WTC11 (cell line): ENCODE measurements at regions not wholly inside any gene's neighbourhood (a gene's known extent, or its start where the extent isn't known, plus 50 kb on each side); places are given as distances from the start of the nearest gene placed in this dataset.

Experiments used
- ATAC-seq: fragments of 200-7000 bp; cut with Tn5 transposase; 2 replicates; pipeline ENCODE4 v1.10.0; 2021; ENCODE audit warnings: mild to moderate bottlenecking, moderate library complexity
- CTCF ChIA-PET: fragments of 300-600 bp; sonication (Branson Sonifier 250); formaldehyde crosslinking; loops from one replicate; lab custom pipeline; 2021; ENCODE audit warnings: antibody characterized with exemption; lab: Charles Lee
- POLR2A ChIA-PET: fragments of 350-600 bp; sonication (Branson Sonifier 250); formaldehyde crosslinking; loops from one replicate; lab custom pipeline; 2021; ENCODE audit warnings: antibody characterized with exemption; lab: Charles Lee
- DNase-seq: peaks from one replicate; pipeline ENCODE4 v3.0.0; 2021; ENCODE audit warnings: low spot score
- H3K27ac Mint-ChIP-seq: 2 replicates; pipeline ENCODE4 v1.8.0; 2021; ENCODE audit warnings: mixed read lengths
- H3K27me3 Mint-ChIP-seq: 2 replicates; pipeline ENCODE4 v1.8.0; 2021; ENCODE audit warnings: low read depth, mild to moderate bottlenecking, moderate library complexity, mixed read lengths
- H3K36me3 Mint-ChIP-seq: 2 replicates; pipeline ENCODE4 v1.8.0; 2021; ENCODE audit warnings: mixed read lengths
- H3K4me1 Mint-ChIP-seq: 2 replicates; pipeline ENCODE4 v1.8.0; 2022; ENCODE audit warnings: mixed read lengths
- H3K4me3 Mint-ChIP-seq: 2 replicates; pipeline ENCODE4 v1.8.0; 2021; ENCODE audit warnings: mild to moderate bottlenecking, moderate library complexity, mixed read lengths
- H3K9me3 Mint-ChIP-seq: 2 replicates; pipeline ENCODE4 v1.8.0; 2021; ENCODE audit warnings: mixed read lengths
- CREB1 ChIP-seq: sonication (generic); formaldehyde crosslinking; IDR thresholded peaks from 2 replicates; pipeline ENCODE4 v1.8.0; 2023; ENCODE audit warnings: mild to moderate bottlenecking, missing genetic modification reagents
- CREM ChIP-seq: sonication (generic); formaldehyde crosslinking; IDR thresholded peaks from 2 replicates; pipeline ENCODE4 v1.8.1; 2022; ENCODE audit warnings: mild to moderate bottlenecking, missing genetic modification reagents, moderate library complexity
- ELF4 ChIP-seq: sonication (generic); formaldehyde crosslinking; IDR thresholded peaks from 2 replicates; pipeline ENCODE4 v1.8.1; 2022; ENCODE audit warnings: low read depth, mild to moderate bottlenecking, moderate library complexity, missing genetic modification reagents
- ETV6 ChIP-seq: sonication (generic); formaldehyde crosslinking; IDR thresholded peaks from 2 replicates; pipeline ENCODE4 v1.8.1; 2022; ENCODE audit warnings: mild to moderate bottlenecking, missing genetic modification reagents
- GABPB1 ChIP-seq: sonication (generic); formaldehyde crosslinking; IDR thresholded peaks from 2 replicates; pipeline ENCODE4 v1.8.1; 2023; ENCODE audit warnings: mild to moderate bottlenecking, missing genetic modification reagents
- GTF2I ChIP-seq: fragments of 250-450 bp; sonication (Bioruptor Pico); conservative IDR thresholded peaks from 2 replicates; pipeline ENCODE4 v1.4.0; 2021; ENCODE audit warnings: mild to moderate bottlenecking
- HMGA2 ChIP-seq: fragments of 250-450 bp; sonication (Bioruptor Pico); IDR thresholded peaks from 2 replicates; pipeline ENCODE4 v1.4.0; 2021; ENCODE audit warnings: mild to moderate bottlenecking, moderate library complexity
- HMGXB4 ChIP-seq: sonication (generic); formaldehyde crosslinking; IDR thresholded peaks from 2 replicates; pipeline ENCODE4 v1.8.1; 2023; ENCODE audit warnings: mild to moderate bottlenecking, moderate library complexity, missing genetic modification reagents
- MAX ChIP-seq: sonication (generic); formaldehyde crosslinking; IDR thresholded peaks from 2 replicates; pipeline ENCODE4 v1.8.0; 2022; ENCODE audit warnings: mild to moderate bottlenecking, missing genetic modification reagents
- MXD4 ChIP-seq: fragments of 250-450 bp; sonication (Bioruptor Pico); IDR thresholded peaks from 2 replicates; pipeline ENCODE4 v1.8.0; 2021; ENCODE audit warnings: mild to moderate bottlenecking, moderate library complexity, borderline replicate concordance
- NFATC4 ChIP-seq: fragments of 250-450 bp; sonication (Bioruptor Pico); IDR thresholded peaks from 2 replicates; pipeline ENCODE4 v1.9.0; 2021; ENCODE audit warnings: mild to moderate bottlenecking
- NR2C2 ChIP-seq: sonication (generic); formaldehyde crosslinking; IDR thresholded peaks from 2 replicates; pipeline ENCODE4 v1.8.0; 2022; ENCODE audit warnings: mild to moderate bottlenecking, missing genetic modification reagents
- SMAD3 ChIP-seq: sonication (generic); formaldehyde crosslinking; IDR thresholded peaks from 2 replicates; pipeline ENCODE4 v1.8.0; 2022; ENCODE audit warnings: missing genetic modification reagents, mild to moderate bottlenecking, borderline replicate concordance
- STAT6 ChIP-seq: sonication (generic); formaldehyde crosslinking; conservative IDR thresholded peaks from 2 replicates; pipeline ENCODE4 v1.8.1; 2023; ENCODE audit warnings: mild to moderate bottlenecking, low read depth, missing genetic modification reagents, moderate library complexity
- TEAD1 ChIP-seq: sonication (generic); formaldehyde crosslinking; IDR thresholded peaks from 2 replicates; pipeline ENCODE4 v1.8.0; 2022; ENCODE audit warnings: mild to moderate bottlenecking, missing genetic modification reagents
- TP53 ChIP-seq: sonication (generic); formaldehyde crosslinking; IDR thresholded peaks from 2 replicates; pipeline ENCODE4 v1.8.1; 2023; ENCODE audit warnings: mild to moderate bottlenecking, missing genetic modification reagents
- ZNF263 ChIP-seq: sonication (generic); formaldehyde crosslinking; IDR thresholded peaks from 2 replicates; pipeline ENCODE4 v1.8.1; 2022; ENCODE audit warnings: low read depth, mild to moderate bottlenecking, moderate library complexity, missing genetic modification reagents
- ZNF396 ChIP-seq: fragments of 250-450 bp; sonication (Bioruptor Pico); IDR thresholded peaks from 2 replicates; pipeline ENCODE4 v1.8.0; 2021; ENCODE audit warnings: mild to moderate bottlenecking, moderate library complexity, borderline replicate concordance
- ZNF671 ChIP-seq: fragments of 250-450 bp; sonication (Bioruptor Pico); IDR thresholded peaks from 2 replicates; pipeline ENCODE4 v1.8.0; 2021; ENCODE audit warnings: mild to moderate bottlenecking
- TF ChIP-seq, protein P1 (sequence below): sonication (generic); formaldehyde crosslinking; IDR thresholded peaks from 2 replicates; pipeline ENCODE4 v1.8.0; 2022; ENCODE audit warnings: missing genetic modification reagents
- TF ChIP-seq, protein P2 (sequence below): sonication (generic); formaldehyde crosslinking; IDR thresholded peaks from 2 replicates; pipeline ENCODE4 v1.8.1; 2023; ENCODE audit warnings: mild to moderate bottlenecking, missing genetic modification reagents
- TF ChIP-seq, protein P3 (sequence below): sonication (generic); formaldehyde crosslinking; IDR thresholded peaks from 2 replicates; pipeline ENCODE4 v1.8.1; 2022; ENCODE audit warnings: missing genetic modification reagents, borderline replicate concordance

- H3K27ac Mint-ChIP-seq, result no peak overlapping the region
- no peak for DNase-seq
- no peak for ATAC-seq
- H3K27me3 Mint-ChIP-seq, result no peaks in the 10 kb centered on the region
- ChIA-PET POLR2A (no interaction called here), CTCF (no interaction called here)
- H3K4me1 Mint-ChIP-seq, result no peaks in the 10 kb centered on the region
- TF ChIP-seq TEAD1 (CRISPR knock-in tag), result no peak
- TF ChIP-seq CREM, result no peak
- TF ChIP-seq, protein P1, sequence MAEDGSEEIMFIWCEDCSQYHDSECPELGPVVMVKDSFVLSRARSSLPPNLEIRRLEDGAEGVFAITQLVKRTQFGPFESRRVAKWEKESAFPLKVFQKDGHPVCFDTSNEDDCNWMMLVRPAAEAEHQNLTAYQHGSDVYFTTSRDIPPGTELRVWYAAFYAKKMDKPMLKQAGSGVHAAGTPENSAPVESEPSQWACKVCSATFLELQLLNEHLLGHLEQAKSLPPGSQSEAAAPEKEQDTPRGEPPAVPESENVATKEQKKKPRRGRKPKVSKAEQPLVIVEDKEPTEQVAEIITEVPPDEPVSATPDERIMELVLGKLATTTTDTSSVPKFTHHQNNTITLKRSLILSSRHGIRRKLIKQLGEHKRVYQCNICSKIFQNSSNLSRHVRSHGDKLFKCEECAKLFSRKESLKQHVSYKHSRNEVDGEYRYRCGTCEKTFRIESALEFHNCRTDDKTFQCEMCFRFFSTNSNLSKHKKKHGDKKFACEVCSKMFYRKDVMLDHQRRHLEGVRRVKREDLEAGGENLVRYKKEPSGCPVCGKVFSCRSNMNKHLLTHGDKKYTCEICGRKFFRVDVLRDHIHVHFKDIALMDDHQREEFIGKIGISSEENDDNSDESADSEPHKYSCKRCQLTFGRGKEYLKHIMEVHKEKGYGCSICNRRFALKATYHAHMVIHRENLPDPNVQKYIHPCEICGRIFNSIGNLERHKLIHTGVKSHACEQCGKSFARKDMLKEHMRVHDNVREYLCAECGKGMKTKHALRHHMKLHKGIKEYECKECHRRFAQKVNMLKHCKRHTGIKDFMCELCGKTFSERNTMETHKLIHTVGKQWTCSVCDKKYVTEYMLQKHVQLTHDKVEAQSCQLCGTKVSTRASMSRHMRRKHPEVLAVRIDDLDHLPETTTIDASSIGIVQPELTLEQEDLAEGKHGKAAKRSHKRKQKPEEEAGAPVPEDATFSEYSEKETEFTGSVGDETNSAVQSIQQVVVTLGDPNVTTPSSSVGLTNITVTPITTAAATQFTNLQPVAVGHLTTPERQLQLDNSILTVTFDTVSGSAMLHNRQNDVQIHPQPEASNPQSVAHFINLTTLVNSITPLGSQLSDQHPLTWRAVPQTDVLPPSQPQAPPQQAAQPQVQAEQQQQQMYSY (CRISPR knock-in tag), result no peak
- no peak for TF ChIP-seq ZNF671 (CRISPR knock-in tag)
- TF ChIP-seq GTF2I (CRISPR knock-in tag), result no peak
- TF ChIP-seq SMAD3, result no peak
- TF ChIP-seq STAT6, result no peak
- no peak for TF ChIP-seq ZNF396 (CRISPR knock-in tag)
- TF ChIP-seq GABPB1, result no peak
- no peak for TF ChIP-seq ELF4 (CRISPR knock-in tag)
- TF ChIP-seq MXD4 (CRISPR knock-in tag), result no peak
- no peak for TF ChIP-seq CREB1 (CRISPR knock-in tag)
- TF ChIP-seq HMGXB4, result no peak
- TF ChIP-seq ZNF263, result no peak
- no peak for TF ChIP-seq TP53 (CRISPR knock-in tag)
- H3K4me3 Mint-ChIP-seq, result no peak overlapping the region
- peaks cover 48% of the 10 kb centered on the region for H3K9me3 Mint-ChIP-seq
- peaks cover 20% of the 10 kb centered on the region for H3K36me3 Mint-ChIP-seq
Observed at GRCh38 chr17:53234138-53234537, 588.6 kb upstream of the KIF2B start.

GRCh38 chr17:53227514-53227913, 595.2 kb upstream of the KIF2B start:
- no peak for DNase-seq
- TF ChIP-seq SMAD3, result no peak
- TF ChIP-seq NFATC4 (CRISPR knock-in tag), result no peak
- TF ChIP-seq CREM, result no peak
- TF ChIP-seq HMGA2 (CRISPR knock-in tag), result no peak
- TF ChIP-seq, all 79 proteins: peak for 0
- ChIA-PET POLR2A (no interaction called here), CTCF (no interaction called here)
- Mint-ChIP-seq H3K27me3 (no peaks in the 10 kb centered on the region), H3K9me3 (peaks cover 54% of the 10 kb centered on the region), H3K4me1 (no peaks in the 10 kb centered on the region), H3K36me3 (peaks cover 25% of the 10 kb centered on the region), H3K4me3 (no peak overlapping the region), H3K27ac (no peak overlapping the region)
- no peak for ATAC-seq

- CTCF ChIA-PET, result no interaction called here
- Mint-ChIP-seq H3K4me1 (no peaks in the 10 kb centered on the region), H3K4me3 (no peak overlapping the region)
- TF ChIP-seq ETV6 (CRISPR knock-in tag) (no peak), MAX (CRISPR knock-in tag) (no peak), NR2C2 (CRISPR knock-in tag) (no peak)
- TF ChIP-seq, protein P2, sequence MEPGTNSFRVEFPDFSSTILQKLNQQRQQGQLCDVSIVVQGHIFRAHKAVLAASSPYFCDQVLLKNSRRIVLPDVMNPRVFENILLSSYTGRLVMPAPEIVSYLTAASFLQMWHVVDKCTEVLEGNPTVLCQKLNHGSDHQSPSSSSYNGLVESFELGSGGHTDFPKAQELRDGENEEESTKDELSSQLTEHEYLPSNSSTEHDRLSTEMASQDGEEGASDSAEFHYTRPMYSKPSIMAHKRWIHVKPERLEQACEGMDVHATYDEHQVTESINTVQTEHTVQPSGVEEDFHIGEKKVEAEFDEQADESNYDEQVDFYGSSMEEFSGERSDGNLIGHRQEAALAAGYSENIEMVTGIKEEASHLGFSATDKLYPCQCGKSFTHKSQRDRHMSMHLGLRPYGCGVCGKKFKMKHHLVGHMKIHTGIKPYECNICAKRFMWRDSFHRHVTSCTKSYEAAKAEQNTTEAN, result no peak
- TF ChIP-seq, protein P3, sequence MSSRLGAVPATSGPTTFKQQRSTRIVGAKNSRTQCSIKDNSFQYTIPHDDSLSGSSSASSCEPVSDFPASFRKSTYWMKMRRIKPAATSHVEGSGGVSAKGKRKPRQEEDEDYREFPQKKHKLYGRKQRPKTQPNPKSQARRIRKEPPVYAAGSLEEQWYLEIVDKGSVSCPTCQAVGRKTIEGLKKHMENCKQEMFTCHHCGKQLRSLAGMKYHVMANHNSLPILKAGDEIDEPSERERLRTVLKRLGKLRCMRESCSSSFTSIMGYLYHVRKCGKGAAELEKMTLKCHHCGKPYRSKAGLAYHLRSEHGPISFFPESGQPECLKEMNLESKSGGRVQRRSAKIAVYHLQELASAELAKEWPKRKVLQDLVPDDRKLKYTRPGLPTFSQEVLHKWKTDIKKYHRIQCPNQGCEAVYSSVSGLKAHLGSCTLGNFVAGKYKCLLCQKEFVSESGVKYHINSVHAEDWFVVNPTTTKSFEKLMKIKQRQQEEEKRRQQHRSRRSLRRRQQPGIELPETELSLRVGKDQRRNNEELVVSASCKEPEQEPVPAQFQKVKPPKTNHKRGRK (CRISPR knock-in tag), result no peak
Observed at GRCh38 chr17:53227111-53227510, 595.6 kb upstream of the KIF2B start.

More at GRCh38 chr17:53227111-53227510, 595.6 kb upstream of the KIF2B start:
- peaks cover 29% of the 10 kb centered on the region for H3K36me3 Mint-ChIP-seq
- ATAC-seq (no peak), DNase-seq (no peak)
- no peaks in the 10 kb centered on the region for H3K27me3 Mint-ChIP-seq
- POLR2A ChIA-PET, result no interaction called here
- H3K27ac Mint-ChIP-seq, result no peak overlapping the region
- H3K9me3 Mint-ChIP-seq, result peaks cover 55% of the 10 kb centered on the region
